Renal pelvis (tissue), 1 donor: ENCODE measurements at regions not wholly inside any gene's neighbourhood (a gene's known extent, or its start where the extent isn't known, plus 50 kb on each side); places are given as distances from the start of the nearest gene placed in this dataset.
"Not testable (repeated sequence)": the region's sequence is repeated elsewhere in the genome, so short reads cannot be mapped to it uniquely, and the experiment has no call there.

ENCODE experiments used
- DNase-seq: peaks from one replicate; pipeline ENCODE4 v3.0.0-alpha.2; 2013

DNA sequence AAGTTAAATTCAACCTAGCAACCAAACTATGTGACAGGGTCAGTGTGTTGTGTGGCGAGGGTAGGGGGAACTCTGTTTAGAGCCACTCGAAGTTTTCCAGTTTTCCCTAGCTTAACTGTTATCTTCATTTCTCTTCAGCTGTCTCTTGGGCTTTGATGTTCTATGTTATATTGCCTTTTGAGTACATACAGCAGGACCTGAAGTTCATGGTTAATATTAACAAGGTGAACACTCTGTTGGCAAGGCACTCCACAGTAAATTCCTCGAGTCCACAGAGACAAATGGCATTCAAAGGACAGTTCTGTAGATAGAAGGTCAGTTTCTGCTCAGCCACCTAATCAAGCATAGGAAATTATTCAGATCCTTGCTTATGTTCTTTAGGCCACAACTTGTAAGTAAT lies 147.9 kb upstream of the DPH6 start:
- DNase-seq, result no peak

DNA sequence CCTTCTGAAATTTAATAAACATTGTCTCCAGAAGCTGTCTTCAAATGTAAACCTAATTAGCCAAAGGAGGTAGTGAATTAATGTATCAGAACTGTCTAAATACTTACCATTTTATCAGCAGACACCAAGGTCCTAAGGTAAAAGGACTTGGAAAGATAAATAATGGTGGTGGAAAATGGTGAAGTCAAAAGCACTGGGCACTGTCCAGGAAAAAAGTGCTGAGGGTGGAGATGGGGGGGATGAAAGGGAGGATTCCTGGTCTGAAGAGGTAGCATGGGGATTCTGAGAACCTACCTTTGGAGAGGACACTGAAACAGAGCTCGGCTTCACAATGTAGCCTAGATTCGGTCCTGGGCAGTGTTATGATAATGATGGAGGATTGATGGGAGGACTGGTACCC lies 149.0 kb upstream of the DPH6 start:
- DNase-seq, result no peak

DNA sequence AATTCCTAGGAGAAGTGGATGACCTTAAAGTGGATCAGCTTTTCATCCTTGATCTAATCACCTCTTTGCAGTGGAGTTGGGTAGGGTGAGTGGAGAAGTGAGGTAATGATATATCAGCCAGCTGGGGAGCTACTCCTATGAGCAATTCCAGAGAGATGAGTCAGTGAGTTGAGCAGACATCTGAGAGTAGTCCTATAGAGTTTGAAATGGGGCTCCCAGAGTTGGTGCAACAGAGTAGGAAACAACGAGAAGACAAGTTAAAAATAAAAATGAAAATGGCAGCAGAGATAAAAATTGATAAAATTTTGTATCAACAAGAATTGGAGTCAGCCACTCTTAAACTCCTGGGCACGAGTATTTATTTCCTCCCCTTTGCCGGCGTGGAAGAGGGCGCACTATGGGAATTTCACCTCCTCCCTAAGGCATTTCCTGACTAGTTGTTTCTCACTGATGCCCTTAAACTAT lies 150.8 kb upstream of the DPH6 start:
- no peak for DNase-seq

DNA sequence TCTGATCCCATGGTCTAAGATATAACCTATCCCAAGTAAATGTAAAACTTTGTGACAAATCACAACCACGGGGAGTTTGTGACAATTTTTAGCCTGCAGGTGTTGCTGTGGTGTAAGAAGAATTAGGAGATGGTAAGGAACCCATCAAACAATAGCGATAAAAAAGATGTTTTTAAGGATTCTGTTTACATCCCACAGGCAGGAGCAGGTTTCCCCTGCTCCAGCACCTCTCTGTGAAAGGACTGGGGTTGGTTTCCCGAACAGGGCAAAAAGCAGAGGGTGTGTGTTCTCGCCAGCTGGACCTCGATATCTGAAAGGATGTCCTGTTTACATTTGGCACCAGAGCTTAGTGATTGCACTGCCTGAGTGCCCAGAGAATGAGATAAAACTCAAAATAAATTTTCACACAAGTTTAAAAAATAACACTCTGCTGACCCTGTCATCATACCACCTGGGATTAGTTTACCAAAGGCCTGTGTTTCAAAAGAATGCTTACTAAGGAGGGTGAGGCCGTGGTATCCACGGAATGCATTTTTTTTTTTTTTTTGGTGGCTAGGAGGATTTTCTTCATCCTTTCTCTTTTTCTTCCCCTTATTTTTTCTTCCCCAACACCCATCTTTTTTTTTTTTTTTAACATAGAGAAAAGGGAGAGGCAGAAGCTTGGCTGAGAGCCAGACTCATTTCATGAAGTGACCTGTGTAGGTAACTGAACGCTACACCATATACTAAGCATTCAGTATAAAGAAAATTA lies 151.8 kb upstream of the DPH6 start:
- no peak for DNase-seq

DNA sequence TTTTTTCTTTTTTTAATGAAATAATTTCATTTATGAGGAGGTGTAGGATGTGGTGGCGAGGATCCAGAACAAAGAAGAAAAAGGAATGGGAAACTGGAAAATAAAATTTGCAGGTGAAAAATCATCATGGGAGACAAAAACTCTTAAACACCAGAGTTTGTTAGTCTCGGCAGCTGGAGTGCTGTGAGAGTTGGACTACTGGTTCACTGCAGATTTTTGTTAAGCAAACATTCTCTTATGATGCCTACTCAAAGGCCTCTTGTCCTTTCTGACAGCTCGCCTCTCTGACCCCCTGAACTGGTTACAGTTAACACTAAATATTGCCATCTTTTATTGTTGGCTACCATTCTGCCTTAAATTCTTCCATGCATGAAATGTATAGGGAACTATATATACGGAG lies 152.4 kb upstream of the DPH6 start:
- no peak for DNase-seq

DNA sequence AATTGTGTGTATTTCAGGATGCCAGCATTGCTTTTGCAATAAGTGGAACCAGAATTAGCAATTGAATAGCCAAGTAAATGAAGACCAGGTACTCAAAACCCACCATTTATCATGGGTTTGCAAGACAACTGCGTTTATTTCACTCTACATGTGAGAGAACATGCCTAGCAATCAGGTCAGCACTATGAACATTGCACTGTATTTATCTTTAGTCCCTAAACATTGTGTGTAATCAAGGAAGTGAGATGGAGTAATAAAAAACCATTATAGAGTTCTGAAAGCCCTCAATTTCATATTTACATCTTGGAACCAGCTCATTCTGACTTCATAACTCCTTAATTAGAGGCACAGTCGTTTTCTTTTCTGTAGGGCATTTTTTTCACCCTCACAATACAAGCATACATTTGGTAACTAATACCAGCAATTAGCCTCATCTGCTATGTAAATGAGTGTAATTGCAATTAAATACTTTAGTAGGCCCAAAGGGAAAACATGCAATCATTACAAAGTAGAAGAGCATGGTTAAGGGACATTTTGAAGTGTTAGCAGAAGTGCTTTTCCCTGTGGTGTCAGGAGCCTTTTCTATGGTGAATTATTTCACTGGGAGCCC lies 153.1 kb upstream of the DPH6 start:
- no peak for DNase-seq

DNA sequence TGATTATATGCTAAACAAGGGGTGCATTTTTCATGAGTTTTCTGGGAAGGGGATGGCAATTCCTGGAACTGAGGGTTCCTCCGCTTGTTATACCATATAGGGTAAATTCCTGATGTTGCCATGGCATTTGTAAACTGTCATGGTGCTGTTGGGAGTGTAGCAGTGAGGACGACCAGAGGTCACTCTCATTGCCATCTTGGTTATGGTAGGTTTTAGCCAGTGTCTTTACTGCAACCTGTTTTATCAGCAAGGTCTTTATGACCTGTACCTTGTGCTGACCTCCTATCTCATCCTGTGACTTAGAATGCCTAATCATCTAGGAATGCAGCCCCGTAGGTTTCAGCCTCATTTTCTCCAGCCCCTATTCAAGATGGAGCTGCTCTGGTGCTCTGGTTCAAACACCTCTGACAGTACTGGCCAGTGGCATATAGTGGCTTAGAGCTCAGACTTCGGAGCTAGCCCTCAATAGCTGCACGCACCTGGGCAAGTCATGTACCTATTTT lies 154.2 kb upstream of the DPH6 start:
- not testable (repeated sequence) for DNase-seq

DNA sequence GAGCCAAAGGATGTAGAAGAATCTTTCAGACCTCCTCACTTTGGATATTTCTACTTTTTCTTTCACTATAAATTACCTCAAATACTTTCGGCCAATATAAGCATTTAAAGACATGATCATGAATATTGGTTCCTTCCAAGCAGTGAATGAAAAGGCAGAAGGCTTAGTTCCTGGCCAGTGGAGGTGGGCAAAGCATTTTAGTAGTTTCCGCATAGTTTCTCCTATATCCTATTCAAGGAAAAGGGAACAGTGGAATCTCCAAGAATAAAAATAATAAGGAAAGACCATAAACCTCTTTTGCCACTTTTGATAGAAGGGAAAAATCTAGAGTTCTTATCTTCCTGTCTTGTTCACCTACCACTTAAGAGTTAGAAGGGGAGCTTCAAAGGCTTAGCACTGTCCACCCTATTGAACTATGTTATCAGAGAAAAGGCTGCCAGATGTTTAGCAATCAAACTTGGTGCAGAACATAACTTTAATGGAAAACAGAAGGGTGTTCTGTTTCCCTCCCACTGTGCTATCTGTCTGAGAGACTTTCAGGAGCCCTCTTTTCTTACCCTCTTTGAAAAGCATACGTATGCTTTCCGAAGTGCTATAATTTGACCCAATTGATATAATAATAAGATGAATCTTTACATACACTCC lies 155.6 kb upstream of the DPH6 start:
- DNase-seq, result no peak

DNA sequence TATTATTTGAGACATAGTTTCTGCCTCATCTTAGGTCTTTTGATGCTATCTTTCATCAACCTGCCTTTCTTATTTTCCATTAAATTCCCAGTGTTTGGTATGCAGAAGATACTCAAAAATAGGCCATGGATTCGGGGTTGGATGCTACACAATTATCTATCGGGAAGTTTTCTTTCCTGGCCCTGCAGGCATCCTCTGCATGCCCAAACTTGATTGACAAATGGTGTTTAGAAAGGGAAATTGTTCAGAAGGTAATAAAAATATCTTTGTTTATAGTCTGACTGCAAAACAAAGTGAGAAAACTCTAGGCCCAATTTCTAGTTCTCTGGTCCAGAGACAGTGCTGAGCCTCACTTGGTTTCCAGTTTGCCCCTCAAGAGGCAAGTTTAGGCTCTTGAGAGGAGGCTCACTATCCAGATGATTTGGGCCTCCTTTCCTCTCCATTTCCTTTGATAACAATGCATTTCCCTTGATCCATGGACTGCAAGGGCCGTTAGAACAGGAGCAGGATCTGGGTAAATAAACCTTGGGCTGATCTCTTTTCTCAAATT lies 157.1 kb upstream of the DPH6 start:
- DNase-seq, result no peak

DNA sequence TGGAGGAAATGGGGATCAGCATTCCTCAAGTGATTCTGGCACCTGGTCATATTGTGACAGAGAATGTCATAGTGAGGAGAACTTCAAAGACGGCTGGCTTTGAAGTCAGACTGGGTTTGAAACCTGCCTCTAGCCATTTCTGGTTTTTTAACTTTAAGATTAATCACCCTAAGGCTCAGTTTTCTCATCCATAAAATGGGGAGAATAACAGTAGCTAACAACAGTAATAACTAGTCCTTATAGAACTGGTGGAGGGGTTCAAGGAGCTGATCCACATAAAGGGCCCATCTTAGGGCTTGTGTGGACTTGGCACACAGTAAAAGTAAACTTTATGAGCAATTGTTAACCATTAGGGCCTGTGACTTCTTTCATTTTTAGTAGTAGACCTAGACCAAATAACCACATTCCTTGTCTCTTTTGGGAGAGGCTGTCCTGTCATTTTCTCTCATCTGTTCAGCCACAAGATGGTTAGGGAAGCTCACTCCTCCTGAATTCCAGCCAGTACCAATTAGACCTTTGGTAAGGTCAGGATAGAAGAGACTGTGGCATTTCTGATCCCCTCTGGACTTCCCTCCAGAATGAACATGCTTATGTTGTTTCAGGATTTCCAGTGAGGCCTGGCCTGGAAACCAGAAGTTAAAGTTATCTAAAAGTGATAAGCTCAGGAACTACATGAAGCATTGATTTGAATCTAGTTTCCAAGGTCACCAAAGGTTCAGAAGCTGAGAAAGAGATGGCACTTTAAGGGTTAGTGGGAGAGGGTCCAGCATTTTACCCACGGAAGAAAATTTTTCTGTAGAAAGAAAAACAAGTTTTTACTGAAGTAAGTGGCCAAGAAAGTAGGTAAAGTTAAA lies 159.3 kb upstream of the DPH6 start:
- DNase-seq, result no peak

DNA sequence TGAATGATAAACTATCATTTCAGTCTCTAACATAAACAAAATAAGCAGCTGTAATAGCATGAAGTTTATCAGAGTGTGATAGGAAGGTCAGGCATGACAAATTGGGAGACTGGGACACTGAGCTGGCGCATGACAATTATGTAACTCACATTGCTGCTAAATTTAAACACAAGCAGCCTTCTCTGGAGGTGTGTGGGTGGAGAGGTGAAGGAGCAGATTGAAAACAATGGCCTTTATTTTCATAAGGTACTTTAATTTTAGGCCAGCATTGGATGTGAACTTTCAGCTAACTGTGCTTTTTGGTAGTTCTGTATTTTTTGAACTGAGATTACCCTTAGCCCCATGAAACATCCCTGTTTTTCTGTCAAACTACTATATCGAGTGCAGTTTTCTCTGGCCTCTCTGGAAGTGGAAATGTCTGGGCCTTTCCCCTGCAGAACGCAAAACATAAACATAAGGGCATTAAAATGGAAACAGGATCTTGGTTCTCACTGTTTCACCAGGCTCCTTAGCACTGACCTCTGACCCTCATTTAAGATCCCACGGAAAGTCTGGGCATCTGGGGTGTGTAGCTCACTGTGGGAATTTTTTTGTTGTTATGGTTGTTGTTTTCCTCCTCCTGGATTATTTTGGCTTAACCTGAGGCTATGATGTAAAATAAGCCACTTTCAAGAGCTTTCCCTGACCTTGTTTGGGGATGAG lies 160.1 kb upstream of the DPH6 start:
- peak; percentile 57 for DNase-seq

DNA sequence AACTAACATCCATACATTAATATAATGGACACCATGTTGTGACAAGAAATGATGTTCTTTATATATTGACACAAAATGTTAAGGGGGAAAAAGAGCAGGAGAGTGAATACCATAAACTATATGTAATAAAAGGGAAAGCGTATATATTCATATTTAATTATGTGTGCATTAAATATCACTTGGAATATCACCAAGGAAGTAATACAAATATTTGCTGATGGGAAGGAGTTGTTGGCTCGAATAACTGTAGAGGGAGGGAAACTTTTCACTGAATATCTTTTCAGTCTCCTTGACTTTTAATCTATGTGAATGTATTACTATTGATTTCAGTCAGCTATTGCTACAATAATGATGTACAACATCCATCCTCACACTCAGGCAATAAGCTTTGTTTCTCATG lies 167.0 kb upstream of the DPH6 start:
- no peak for DNase-seq

DNA sequence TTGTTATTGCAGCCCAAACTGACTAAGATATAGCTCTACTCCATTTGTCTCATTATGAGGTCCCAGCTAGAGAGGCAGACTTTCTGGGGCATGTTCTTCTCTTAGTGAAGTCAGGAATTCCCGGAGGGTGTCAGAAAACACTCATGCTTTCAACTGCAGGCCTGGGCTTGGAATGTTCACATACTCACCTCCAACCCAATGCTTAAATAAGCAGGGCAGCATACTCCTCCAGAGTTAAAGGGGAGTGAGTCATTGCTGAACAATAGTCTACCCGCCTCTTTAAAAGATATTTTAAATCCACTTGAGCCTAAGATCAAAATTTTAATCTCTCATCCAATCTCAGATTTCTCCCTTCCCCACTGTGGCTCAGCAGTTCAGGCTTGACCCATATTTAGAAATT lies 167.8 kb upstream of the DPH6 start:
- no peak for DNase-seq

DNA sequence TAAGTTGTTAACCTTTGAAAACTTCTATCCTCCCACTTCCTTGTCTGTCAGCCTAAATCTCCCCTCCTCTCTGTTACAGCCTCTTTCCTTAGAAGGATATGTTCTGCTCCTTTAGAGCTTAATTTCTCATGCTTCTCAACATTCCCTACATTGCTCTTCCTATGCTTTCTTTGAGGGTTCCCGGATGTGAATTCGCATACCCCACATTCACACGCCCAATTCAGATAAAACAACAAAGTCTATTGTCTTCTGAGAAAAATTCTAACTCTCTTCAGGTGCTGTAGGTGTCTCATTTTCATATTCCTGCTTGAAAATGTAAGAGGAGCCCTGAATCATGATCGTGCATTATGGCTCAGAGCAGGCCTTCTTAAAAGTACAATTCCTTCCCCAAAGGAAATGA lies 171.8 kb upstream of the DPH6 start:
- no peak for DNase-seq

DNA sequence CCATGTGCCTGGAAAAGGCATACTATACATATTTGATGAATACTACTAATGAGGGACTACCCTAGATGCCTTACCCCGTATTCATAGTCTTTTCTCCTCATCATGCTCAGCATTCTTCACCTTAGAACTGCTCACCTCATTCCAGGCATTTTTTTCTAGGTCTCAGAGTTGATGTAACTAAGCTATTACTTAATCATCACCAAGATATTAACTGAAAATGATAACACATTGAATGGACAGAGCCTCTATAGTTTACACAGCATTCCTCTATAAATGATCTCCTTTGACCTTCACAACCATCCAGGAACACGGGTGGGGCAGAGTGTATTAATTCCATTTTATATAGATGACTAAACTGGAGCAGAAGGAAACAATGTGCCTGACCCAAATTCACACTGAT lies 174.1 kb upstream of the DPH6 start:
- DNase-seq, result no peak

DNA sequence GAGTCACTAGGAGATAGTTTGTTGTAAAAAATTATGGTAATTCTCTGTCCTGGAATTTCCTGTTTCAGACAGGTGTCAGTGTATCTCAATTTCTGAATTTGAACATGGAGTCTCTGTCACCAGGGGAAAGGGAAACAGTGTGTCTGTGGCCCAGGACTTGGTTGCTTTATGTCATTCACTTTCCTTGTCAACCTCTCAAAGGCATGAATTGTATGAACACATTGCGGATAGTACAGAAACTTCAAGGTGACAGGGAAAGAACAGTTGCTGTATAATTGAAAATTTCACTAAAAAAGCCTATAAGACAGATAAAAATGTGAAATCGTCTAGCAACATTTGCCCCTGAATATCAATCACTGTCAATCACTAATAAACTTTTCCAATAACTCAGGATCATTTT lies 175.0 kb upstream of the DPH6 start:
- DNase-seq, result no peak

DNA sequence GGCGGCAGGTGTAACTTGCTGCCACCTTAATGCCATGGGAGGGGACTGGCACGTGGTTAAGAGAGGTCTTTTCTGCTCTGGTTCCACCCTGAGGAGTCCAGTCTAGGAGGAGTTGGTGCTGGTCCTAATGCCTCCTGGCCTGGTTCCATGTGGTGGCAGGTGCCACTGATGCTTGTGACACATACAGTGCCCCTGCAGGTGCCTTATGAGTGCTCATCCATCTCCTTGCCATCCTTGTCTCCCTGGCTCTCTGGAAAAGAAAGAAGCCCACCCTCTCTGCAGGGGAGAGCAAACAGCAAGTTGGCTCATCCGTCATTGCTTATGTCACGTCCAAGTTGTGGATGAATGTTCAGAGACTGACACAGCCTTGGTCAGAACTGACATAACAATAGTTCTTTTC lies 175.8 kb upstream of the DPH6 start:
- DNase-seq, result no peak

DNA sequence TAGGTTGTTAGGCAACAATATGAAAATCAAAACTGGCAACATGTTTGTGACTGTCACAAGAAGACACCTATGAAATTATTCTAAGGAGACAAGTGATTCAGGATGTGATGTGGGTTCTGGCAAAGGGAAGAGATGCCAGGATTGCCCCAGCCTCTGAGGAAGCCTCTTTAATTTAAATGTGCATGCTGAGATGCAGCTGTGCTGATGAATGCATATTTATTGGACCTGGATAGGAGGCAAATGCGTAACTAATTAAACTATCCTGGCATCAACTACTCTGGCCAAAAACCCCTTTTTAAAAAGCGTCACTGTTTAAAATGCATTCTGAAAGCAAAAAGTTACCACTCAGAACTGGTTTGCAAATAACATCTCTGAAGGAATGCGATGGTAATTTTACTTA lies 176.5 kb upstream of the DPH6 start:
- DNase-seq, result no peak

DNA sequence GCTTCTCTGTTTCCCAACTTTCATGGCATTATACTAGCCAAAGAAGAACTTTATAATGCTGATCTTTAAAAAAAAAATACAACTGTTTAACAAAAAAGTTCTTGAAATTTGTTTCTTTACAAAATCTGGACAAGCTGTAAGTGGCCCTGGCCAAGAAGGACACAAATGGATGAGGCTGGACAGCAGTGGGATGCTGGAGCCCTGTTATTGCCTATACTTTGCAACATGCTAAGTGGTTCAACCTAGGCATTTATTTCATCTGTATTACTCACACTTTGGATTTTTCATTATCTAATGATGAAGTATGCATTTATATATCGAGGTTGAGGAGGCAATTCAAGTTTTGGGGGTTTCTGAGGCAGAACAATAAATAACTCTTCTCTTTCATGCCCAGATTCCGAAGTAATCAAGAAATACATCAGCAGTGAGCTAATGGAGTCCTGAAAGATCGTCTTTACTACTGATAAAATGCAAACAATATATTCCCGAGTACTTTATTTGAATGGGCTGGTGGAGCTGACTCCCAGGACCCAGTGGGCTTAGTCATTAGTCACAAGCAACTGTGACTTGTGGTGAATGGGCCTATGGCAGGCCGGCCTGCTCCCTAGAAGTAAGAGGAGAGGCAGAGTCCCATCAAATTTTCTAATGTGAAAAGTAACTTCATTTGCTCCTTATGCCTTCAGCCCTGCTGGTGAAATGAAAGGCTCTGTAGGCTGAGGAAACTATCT lies 177.3 kb upstream of the DPH6 start:
- DNase-seq, result no peak

DNA sequence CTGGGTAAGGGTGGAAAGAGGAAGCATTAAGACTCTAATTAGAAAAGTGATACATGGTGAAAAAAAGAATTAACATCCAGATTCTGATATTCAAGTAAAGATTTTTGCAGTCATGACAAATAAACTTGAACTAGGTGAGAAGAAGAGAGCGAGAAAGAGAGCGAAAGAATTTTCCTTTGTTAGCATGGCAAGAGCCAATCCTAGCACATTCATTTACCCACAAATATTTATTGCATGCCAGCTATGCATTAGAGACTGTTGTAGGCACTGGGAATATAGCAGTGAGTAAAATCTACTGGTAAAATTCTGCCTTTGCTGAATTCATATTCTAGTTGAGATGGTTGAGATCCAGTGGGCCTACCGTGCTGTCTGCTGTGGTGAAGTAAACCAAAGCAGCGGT lies 177.9 kb upstream of the DPH6 start:
- DNase-seq, result no peak

DNA sequence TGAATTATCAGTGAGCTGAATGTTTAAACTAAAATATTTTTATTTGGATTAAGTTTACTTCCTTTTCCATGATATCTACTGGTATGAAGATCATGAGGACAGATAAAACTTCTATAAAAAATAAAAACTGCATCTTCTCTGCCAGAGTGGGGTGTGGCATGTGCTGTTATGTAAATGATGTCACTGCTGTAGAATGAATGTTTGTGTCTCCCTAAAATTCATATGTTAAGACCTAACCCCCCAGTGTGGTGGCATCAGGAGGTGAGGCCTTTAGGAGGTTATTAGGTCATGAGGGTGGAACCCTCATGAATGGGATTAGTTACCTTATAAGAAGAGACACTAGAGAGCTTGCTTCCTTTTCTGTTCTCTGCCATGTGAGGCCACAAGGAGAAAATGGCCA lies 178.7 kb upstream of the DPH6 start:
- no peak for DNase-seq
